HG03097 (cell line): ENCODE measurements at regions not wholly inside any gene's neighbourhood (a gene's known extent, or its start where the extent isn't known, plus 50 kb on each side); places are given as distances from the start of the nearest gene placed in this dataset.

Experiments used
- ATAC-seq: cut with Tn5 transposase; IDR thresholded peaks from one replicate; pipeline ENCODE4 v1.9.1; 2021; ENCODE audit not compliant: unreplicated experiment, low FRiP score

- no peak for ATAC-seq
Observed at GRCh38 chr4:96509039-96509741, 669.3 kb downstream of the PDHA2 start.

- ATAC-seq, result no peak
Observed at GRCh38 chr4:96519291-96519690, 679.4 kb downstream of the PDHA2 start.

GRCh38 chr4:96521046-96521536 is 681.2 kb downstream of the PDHA2 start:
- no peak for ATAC-seq

DNA sequence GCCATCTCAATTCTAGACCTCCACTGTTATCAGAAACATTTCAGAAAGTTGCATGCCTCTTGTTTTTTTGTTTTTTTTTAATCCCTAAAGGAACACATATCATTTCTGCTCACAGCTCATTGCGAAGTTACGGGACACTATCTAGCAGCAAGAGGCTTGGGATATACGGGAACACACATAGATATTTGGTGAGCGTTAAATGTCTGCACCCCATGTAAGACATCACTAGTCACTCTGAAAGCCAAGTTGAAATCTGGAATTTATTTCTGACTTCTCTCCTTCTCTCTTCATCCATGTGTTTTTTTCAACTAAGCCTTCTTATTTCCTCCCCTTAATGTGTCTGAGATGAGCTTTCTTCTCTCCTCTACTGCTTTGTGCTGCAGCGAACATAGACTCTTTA is 683.7 kb downstream of the PDHA2 start:
- no peak for ATAC-seq

- ATAC-seq, result no peak
Observed at GRCh38 chr4:96524311-96524875, 684.5 kb downstream of the PDHA2 start.

DNA sequence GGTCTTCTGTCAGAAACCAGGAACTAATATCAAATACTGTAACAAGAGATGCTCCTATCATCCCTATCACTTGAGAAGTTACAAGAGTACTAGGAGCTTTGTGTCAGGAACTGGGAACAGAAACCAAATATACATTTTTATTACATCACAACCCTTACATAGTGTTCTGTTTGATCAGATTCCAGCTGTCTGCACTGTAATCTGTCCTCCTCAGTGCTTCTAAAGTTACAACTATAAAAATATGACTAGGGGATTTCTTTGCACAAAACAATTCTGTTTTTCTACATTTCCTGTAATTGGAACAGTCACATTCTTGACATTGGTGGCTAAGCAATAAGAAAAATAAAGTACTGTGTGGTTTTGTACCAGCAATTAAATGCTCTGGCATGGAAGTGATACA is 686.0 kb downstream of the PDHA2 start:
- ATAC-seq, result no peak

DNA sequence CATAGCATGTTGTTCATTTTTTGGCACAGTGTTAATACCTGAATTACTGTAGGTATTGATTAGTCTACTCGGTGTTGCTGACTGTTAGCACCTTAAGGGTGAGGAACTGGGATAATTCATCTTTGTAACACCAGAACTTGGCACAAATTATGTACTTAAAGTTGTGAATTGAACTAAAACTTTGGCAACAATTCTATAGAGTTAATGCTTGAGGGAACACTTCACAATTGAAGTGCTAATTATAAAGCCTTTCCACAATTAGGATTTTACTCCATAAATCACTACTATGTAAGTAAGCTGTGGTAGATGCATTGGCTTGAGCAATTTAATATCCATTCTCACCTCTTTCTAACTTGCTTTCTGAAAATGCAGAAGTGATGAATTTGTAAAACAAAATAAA is 686.7 kb downstream of the PDHA2 start:
- ATAC-seq, result no peak

DNA sequence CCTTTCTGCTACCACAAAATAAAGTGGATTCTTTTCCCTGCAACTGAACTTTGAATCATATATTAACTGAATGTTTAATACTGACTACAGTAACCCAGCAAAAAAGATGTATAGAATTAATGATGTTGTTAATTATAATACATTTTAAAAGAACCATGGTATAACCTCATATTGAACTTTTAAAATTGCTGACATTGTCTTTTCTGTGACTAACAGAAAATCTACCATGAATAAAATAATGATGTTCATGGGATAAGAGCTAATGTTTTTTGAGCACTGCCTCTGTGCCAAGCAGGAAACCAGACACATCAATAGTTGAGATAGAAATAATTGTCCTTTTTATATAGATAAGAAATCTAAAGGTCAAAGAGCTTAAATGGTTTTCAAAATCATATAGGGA is 691.9 kb downstream of the PDHA2 start:
- ATAC-seq, result no peak

- no peak for ATAC-seq
Observed at GRCh38 chr4:96543346-96543745, 703.5 kb downstream of the PDHA2 start.

- no peak for ATAC-seq
Observed at GRCh38 chr4:96558466-96558865, 718.6 kb downstream of the PDHA2 start.

DNA sequence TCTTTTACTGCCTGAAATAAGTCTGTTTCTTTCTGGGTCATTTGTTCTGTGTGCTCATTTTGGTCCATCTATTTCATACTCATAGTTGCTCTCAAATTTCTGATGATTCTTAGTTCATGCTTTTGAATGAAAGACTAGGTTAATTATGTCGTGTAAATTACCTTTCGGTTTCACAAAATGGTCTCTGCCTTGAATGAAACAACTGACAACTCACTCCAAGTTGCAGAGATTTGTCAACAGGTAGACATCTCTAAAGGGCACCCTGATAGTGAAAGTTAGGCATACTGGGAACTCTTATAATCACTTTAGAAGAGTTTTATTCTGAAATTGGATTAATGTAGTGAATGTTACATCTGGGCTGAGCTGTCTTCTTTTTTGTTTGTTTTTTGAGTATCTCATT is 726.9 kb downstream of the PDHA2 start:
- ATAC-seq, result no peak

- ATAC-seq, result no peak
Observed at GRCh38 chr4:96585304-96585703, 745.4 kb downstream of the PDHA2 start.

- ATAC-seq, result no peak
Observed at GRCh38 chr4:96593422-96593821, 753.5 kb downstream of the PDHA2 start.

DNA sequence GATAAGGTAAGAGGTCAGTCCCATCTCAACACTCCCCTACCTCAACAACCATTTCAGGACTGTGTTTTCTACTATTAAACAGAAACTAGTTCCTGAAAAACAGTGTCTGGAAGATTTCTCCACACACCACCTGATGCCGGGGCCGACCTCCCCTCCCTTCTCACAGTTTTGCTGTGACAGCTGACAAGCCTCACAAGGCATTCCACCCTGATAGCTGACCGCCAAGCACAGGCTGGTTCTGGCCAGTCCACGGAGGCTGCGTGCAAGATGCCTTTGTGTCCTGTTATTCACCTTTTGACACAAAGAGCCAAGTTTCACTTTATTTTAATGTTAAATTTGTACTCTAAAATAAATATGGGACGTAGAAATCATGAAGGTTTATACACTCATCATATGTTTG is 758.6 kb downstream of the PDHA2 start:
- ATAC-seq, result no peak

DNA sequence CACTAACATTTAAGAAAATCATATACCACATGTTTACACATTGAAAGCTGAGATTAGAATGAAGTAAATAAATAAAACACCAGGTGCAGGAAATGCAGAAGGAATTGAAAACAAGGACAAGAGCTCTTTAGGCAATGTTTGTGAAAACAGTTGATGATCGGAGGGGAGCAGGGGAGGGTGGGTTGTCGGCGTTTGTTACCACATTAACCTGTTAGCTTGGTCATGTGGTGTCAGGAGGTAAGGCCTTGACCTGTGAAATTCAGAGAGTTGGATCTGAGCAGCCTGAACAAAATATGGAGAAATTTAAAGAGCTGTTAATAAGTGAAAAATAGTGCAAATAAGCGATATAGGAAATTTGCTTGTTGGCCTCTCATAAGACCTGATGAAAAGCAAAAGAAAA is 759.9 kb downstream of the PDHA2 start:
- ATAC-seq, result no peak

DNA sequence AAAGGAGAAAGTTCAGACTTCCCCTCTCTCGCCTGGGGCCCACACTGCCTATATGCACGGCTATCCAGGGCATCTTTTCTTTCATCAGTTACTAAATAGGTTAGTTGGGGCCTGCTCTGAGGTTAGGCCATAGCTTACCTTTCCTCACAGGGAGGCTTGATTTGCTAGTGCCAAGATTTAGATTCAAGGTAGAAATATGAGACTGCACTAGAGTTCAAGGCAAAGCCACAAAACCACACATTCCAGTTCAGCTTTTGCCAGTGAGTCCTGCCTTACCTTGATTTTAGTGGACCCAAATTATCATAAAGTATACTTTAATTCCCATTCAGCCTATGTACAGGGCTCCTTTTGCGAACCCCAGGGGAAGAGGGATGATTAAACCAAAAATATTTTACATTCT is 762.8 kb downstream of the PDHA2 start:
- no peak for ATAC-seq

DNA sequence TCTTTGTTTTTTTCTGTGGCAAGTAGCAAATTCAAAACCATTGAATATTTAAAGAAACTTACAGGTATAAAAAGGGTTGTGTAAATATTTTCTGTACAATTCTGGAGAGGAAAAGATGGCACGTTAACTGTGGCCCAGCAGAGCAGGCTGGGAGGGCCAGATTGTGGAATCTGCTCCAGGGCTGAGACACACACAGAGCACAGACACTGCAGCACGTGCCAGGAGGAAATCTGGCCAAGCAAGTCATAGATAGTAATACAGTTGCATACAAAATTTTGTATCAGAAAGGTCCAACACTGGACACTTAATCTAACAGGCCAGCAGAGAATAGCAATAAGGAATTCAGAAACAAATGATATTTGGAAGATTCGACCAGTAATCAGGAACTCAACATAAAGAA is 763.7 kb downstream of the PDHA2 start:
- ATAC-seq, result no peak

GRCh38 chr4:96606451-96606850 is 766.6 kb downstream of the PDHA2 start:
- ATAC-seq, result no peak

- no peak for ATAC-seq
Observed at GRCh38 chr4:96626023-96626422, 786.1 kb downstream of the PDHA2 start.

DNA sequence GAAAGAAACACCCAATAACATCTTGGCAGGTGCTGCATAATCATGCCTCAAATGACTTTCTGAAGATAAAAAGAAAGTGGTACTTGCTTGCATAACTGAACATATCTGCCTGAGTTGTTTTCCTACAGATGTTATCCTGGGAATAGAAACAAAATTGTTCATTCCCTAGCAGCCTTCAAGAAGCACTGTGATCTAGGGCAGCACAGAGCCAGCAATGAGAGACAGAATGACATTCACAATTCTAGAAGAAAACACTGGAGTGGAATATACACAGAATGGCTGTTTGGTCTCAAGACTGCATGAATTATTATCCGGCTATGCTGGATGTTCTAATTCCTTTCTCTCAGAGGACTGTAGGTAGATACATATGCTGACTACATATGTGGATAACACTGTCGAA is 790.9 kb downstream of the PDHA2 start:
- ATAC-seq, result no peak

DNA sequence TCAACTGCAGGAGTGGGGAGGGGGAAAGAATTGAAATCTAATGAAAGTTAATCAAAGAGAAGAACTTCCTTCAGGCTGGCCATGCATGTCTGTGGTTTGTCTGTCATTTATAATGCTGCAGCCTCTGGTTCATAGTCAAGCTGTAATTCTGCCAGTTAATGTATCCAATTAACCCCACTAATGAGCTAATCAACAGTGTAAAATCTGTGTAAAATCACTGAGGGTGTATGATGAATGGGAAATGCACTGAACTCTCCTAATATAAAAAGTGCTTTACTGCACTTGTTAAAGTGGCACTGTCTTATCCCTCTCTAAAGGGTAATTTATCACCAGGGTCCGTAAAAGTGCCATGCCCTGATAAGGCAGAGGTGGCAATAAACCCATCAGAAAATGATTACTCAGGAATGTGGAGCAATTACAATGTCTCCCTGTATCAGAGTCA is 798.1 kb downstream of the PDHA2 start:
- no peak for ATAC-seq

DNA sequence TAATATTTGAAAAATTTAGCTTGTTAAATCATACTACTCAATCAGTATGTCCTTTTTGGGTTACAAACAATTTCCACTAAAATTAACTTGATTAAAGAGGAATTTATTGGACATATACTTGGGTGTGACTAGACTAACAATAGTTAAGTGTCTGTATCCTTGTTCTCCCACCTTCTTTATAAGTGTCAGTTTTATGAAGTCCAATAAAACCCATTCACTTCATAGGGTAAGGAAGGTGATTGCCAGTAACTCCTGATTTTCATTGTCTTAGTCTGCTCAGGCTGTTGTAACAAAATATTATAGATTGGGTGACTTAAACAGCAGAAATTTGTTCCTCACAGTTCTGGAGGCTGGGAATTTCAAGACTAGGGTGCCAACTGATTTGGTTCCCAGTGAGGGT is 800.0 kb downstream of the PDHA2 start:
- no peak for ATAC-seq
